A673 (cell line): ENCODE measurements at regions not wholly inside any gene's neighbourhood (a gene's known extent, or its start where the extent isn't known, plus 50 kb on each side); places are given as distances from the start of the nearest gene placed in this dataset.

Experiments used
- BruUV-seq: library from RNA; stranded (reverse); fragments of 400-500 nt; replicated peaks from 2 replicates; lab custom pipeline; 2021; lab: Mats Ljungman, UMichigan
- CTCF ChIA-PET: fragments of 300-600 bp; sonication (Branson Sonifier 250); formaldehyde crosslinking; loops from one replicate; lab custom pipeline; 2022; ENCODE audit warnings: antibody characterized with exemption; lab: Charles Lee
- POLR2A ChIA-PET: fragments of 300-600 bp; sonication (Branson Sonifier 250); formaldehyde crosslinking; loops from one replicate; lab custom pipeline; 2022; ENCODE audit warnings: antibody characterized with exemption; ENCODE audit not compliant: low non-redundant PET; lab: Charles Lee
- DNase-seq: peaks from one replicate; pipeline ENCODE4 v3.0.0-alpha.2; 2015; ENCODE audit warnings: low spot score
- H3K27ac ChIP-seq: fragments of 200-600 bp; sonication (generic); 2 replicates; pipeline ENCODE4 v1.5.1; 2016; ENCODE audit warnings: mixed run types, low read depth, mild to moderate bottlenecking, mixed read lengths, antibody characterized with exemption, low read length; ENCODE audit not compliant: poor library complexity, severe bottlenecking
- H3K27me3 ChIP-seq: fragments of 200-600 bp; sonication (generic); replicated peaks from 2 replicates; pipeline ENCODE4 v1.6.1; 2017; ENCODE audit warnings: mixed run types, low read depth, mild to moderate bottlenecking, mixed read lengths, antibody characterized with exemption, low read length; ENCODE audit not compliant: insufficient read depth, poor library complexity
- H3K36me3 ChIP-seq: fragments of 200-600 bp; sonication (generic); 2 replicates; pipeline ENCODE4 v1.6.1; 2016; ENCODE audit warnings: mixed run types, mild to moderate bottlenecking, mixed read lengths, antibody characterized with exemption, low read length; ENCODE audit not compliant: insufficient read depth, poor library complexity, severe bottlenecking
- H3K4me1 ChIP-seq: fragments of 200-600 bp; sonication (generic); 2 replicates; pipeline ENCODE4 v1.6.1; 2017; ENCODE audit warnings: mixed run types, mild to moderate bottlenecking, mixed read lengths, antibody characterized with exemption, low read length; ENCODE audit not compliant: insufficient read depth, poor library complexity, severe bottlenecking
- H3K4me3 ChIP-seq: fragments of 200-600 bp; sonication (generic); 2 replicates; pipeline ENCODE4 v1.5.1; 2016; ENCODE audit warnings: low read depth, mixed run types, mild to moderate bottlenecking, mixed read lengths, low read length; ENCODE audit not compliant: poor library complexity, severe bottlenecking
- H3K9me3 ChIP-seq: fragments of 200-600 bp; sonication (generic); 2 replicates; pipeline ENCODE4 v1.6.1; 2016; ENCODE audit warnings: mixed run types, low read depth, mild to moderate bottlenecking, mixed read lengths, antibody characterized with exemption, low read length; ENCODE audit not compliant: poor library complexity, severe bottlenecking
- EZH2 ChIP-seq: fragments of 200-600 bp; sonication (generic); IDR thresholded peaks from 2 replicates; pipeline ENCODE4 v1.6.1; 2017; ENCODE audit warnings: borderline replicate concordance, low read depth, mild to moderate bottlenecking, mixed read lengths, antibody characterized with exemption, low read length; ENCODE audit not compliant: poor library complexity, severe bottlenecking
- intact Hi-C: fragments of 100-400 bp; cut with micrococcal nuclease; formaldehyde crosslinking; loops from one replicate; pipeline ENCODE4 v1.10.0; 2022; ENCODE audit not compliant: unreplicated experiment
- TF ChIP-seq, protein P1 (sequence below): fragments of 300-800, 200-600 bp; sonication (generic); conservative IDR thresholded peaks from 2 replicates; pipeline ENCODE4 v1.5.1; 2017; ENCODE audit warnings: low read depth, mild to moderate bottlenecking, antibody characterized with exemption, low read length, moderate library complexity, mixed read lengths

DNA sequence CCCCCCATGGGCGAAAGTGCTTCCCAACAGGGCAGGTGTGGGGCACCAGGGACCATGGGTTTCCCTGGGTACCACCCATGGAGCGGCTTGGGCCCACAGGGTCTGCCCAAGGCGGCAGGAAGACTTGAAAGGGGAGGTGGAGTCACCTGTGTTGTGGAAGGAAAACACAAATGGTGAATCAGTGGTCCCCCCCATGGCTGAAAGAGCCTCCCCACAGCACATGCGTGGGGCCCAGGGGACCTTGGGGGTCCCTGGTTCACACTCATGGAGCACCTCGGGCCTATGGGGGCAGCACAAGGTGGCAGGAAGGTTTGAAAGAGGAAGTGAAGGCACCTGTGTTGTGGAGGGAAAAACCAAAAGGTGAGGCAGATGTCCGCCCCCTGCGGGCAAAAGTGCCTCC, 581.9 kb downstream of the ALG10 start:
- Histone ChIP-seq H3K4me1 (no peaks in the 10 kb centered on the region), H3K27ac (no peak overlapping the region), H3K27me3 (no peaks in the 10 kb centered on the region), H3K9me3 (peaks cover 21% of the 10 kb centered on the region), H3K4me3 (no peak overlapping the region), H3K36me3 (no peaks in the 10 kb centered on the region)
- POLR2A ChIA-PET, result no interaction called here
- TF ChIP-seq, protein P1, sequence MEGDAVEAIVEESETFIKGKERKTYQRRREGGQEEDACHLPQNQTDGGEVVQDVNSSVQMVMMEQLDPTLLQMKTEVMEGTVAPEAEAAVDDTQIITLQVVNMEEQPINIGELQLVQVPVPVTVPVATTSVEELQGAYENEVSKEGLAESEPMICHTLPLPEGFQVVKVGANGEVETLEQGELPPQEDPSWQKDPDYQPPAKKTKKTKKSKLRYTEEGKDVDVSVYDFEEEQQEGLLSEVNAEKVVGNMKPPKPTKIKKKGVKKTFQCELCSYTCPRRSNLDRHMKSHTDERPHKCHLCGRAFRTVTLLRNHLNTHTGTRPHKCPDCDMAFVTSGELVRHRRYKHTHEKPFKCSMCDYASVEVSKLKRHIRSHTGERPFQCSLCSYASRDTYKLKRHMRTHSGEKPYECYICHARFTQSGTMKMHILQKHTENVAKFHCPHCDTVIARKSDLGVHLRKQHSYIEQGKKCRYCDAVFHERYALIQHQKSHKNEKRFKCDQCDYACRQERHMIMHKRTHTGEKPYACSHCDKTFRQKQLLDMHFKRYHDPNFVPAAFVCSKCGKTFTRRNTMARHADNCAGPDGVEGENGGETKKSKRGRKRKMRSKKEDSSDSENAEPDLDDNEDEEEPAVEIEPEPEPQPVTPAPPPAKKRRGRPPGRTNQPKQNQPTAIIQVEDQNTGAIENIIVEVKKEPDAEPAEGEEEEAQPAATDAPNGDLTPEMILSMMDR, result no peak
- no peak for TF ChIP-seq EZH2
- CTCF ChIA-PET, result no interaction called here
- BruUV-seq, result no TSS peak
- intact Hi-C loops, result no loop called here
- no peak for DNase-seq

DNA sequence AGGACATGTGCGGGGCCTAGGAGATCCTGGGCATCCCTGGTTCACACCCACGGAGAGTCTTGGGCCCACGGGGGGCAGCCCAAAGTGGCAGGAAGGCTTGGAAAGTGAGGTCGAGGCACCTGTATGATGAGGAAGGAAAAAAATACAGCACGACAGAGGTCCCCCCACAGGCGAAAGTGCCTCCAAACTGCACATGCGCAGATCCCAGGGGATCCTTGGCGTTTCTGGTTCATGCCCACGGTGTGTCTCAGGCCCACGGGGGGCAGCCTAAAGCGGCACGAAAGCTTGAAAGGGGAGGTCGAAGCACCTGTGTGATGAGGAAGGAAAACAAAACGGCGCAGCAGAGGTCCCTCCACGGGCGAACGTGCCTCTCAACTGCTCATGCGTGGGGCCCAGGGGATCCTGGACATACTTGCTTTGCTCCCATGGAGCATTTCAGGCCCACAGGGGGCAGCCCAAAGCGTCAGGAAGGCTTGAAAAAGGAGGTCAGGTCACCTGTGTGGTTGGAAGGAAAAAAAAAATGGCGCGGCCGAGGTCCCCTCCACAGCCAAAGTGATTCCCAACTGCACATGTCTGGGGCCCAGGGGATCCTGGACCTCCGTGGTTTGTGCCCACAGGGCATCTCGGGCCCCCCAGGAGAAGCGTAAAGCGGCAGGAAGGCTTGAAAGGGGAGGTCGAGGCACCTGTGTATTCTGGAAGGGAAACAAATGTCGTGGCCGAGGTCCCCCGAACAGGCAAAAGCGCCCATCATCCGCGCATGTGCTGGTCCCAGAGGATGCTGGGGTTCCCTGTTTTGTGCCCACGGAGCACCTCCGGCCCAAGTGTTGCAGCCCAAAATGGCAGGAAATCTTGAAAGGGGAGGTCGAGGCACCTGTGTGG, 582.6 kb downstream of the ALG10 start:
- no peak overlapping the region for H3K4me3 ChIP-seq
- intact Hi-C loops, result no loop called here
- peaks cover 21% of the 10 kb centered on the region for H3K9me3 ChIP-seq
- TF ChIP-seq, protein P1, result no peak
- no peak for TF ChIP-seq EZH2
- H3K27me3 ChIP-seq, result no peaks in the 10 kb centered on the region
- no TSS peak for BruUV-seq
- no peak overlapping the region for H3K27ac ChIP-seq
- ChIA-PET POLR2A (no interaction called here), CTCF (no interaction called here)
- H3K4me1 ChIP-seq, result no peaks in the 10 kb centered on the region
- DNase-seq, result no peak
- H3K36me3 ChIP-seq, result no peaks in the 10 kb centered on the region

DNA sequence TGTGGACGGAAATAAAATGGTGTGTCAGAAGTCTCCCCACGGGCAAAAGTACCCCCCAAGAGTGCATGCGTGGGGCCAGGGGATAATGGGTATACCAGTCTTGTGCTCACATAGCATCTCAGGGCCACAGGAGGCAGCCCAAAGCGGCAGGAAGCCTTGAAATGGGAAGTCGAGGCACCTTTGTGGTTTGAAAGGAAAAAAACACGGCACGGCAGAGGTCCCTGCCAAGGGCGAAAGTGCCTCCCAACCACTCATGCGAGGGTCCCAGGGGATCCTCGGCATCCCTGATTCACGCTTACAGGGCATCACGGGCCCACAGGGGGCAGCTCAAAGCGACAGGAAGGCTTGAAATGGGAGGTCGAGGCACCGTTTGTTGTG, 583.2 kb downstream of the ALG10 start:
- ChIA-PET POLR2A (no interaction called here), CTCF (no interaction called here)
- Histone ChIP-seq H3K27ac (no peak overlapping the region), H3K4me3 (no peak overlapping the region), H3K36me3 (no peaks in the 10 kb centered on the region), H3K27me3 (no peaks in the 10 kb centered on the region), H3K4me1 (no peaks in the 10 kb centered on the region), H3K9me3 (peaks cover 21% of the 10 kb centered on the region)
- BruUV-seq, result no TSS peak
- no peak for DNase-seq
- TF ChIP-seq, protein P1, result no peak
- TF ChIP-seq EZH2, result no peak
- intact Hi-C loops, result no loop called here
